Subcutaneous abdominal adipose tissue (tissue), 5 donors: ENCODE measurements at regions not wholly inside any gene's neighbourhood (a gene's known extent, or its start where the extent isn't known, plus 50 kb on each side); places are given as distances from the start of the nearest gene placed in this dataset.

ENCODE experiments used
- H3K27ac ChIP-seq: one replicate; pipeline ENCODE4 v1.7.0; 2013; ENCODE audit warnings: low read depth, mild to moderate bottlenecking, inconsistent platforms, low read length, moderate library complexity
- H3K27me3 ChIP-seq, 5 donors: one replicate each; pipeline ENCODE4 v1.7.0; 2013; ENCODE audit warnings: low read length in 5 of 5, inconsistent platforms in 1 of 5; ENCODE audit not compliant: control insufficient read depth in 5 of 5, insufficient read depth in 4 of 5
- H3K36me3 ChIP-seq, 5 donors: one replicate each; pipeline ENCODE4 v1.7.0; 2013; ENCODE audit warnings: low read length in 5 of 5; ENCODE audit not compliant: control insufficient read depth in 5 of 5, insufficient read depth in 5 of 5
- H3K4me1 ChIP-seq, 5 donors: one replicate each; pipeline ENCODE4 v1.7.0; 2013; ENCODE audit warnings: low read length in 5 of 5, mild to moderate bottlenecking in 3 of 5, moderate library complexity in 1 of 5; ENCODE audit not compliant: control insufficient read depth in 5 of 5, insufficient read depth in 5 of 5
- H3K4me3 ChIP-seq, 5 donors: one replicate each; pipeline ENCODE4 v1.7.0; 2013; ENCODE audit warnings: low read length in 5 of 5, low read depth in 1 of 5
- H3K9ac ChIP-seq, 5 donors: one replicate each; pipeline ENCODE4 v1.7.0; 2013; ENCODE audit warnings: low read length in 5 of 5, mild to moderate bottlenecking in 4 of 5, moderate library complexity in 3 of 5
- H3K9me3 ChIP-seq, 5 donors: one replicate each; pipeline ENCODE4 v1.7.0; 2013; ENCODE audit warnings: low read length in 5 of 5; ENCODE audit not compliant: control insufficient read depth in 5 of 5
- donor health status: healthy.
- donor health status: healthy.
- donor health status: healthy.
- donor health status: healthy.
- donor health status: healthy.

DNA sequence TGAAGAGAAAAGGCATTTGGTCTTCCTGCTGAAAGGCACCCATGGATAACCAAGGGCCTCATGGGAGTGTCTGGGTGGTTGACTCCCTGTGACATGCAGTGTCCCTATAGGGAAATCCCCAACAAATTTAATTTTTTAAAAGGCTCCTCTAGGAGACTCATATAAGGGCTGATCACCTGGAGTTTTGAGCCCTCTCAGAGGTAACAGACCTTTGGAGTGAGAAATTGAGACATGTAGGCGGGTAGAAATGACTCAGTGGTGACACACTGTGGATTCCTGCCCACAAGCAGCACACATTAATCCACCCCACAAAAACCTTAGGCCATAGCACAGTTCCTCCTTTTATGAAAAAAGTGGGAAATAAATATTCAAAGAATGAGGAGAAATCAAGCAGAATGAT lies 557.0 kb upstream of the CNTNAP5 start:
- H3K27ac ChIP-seq = no peak overlapping the region
- H3K36me3 ChIP-seq = no peaks in the 10 kb centered on the region
- H3K27me3 ChIP-seq = no peaks in the 10 kb centered on the region
- H3K9ac ChIP-seq = no peak overlapping the region
- no peaks in the 10 kb centered on the region for H3K9me3 ChIP-seq
- no peaks in the 10 kb centered on the region for H3K4me1 ChIP-seq
- H3K4me3 ChIP-seq = no peak overlapping the region

DNA sequence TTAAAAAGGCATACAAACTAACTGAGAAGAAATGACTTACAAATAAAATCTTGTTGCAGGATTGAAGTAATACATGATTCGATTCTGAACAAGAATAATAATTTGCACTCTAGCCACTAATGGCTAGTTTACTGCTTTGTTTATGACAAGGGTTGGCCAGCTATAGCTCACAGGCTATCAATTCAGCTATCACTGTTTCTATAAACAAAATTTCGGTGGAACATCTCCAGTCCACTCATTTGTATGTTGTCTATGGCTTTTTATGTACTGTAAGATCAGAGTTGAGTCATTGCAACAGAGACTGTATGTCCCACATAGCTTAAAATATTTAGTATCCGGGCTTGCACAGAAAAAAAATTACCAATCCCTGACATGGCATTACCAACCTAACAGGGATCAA lies 543.7 kb upstream of the CNTNAP5 start:
- Histone ChIP-seq H3K4me3 (no peak overlapping the region), H3K9ac (no peak overlapping the region), H3K27me3 (no peaks in the 10 kb centered on the region), H3K4me1 (no peaks in the 10 kb centered on the region), H3K9me3 (no peaks in the 10 kb centered on the region), H3K36me3 (no peaks in the 10 kb centered on the region), H3K27ac (no peak overlapping the region)

DNA sequence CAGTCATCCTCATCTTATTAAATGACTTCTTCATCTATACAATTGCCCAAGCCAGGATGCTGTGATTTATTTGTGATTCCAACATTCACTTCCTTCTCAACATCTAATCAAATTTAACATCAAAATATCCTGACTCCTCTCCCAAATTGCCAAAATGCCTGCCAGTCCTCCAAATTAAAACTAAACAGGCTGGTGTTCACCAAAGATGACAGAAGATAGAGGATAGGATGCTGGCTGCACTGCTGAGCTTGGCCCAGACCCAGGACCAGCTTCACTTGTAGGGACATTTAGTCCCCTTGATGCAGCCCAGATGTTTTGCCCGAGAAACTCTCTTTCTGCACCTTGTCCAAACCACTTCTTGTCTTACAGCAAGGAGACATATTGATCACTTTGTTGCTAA lies 540.0 kb upstream of the CNTNAP5 start:
- no peaks in the 10 kb centered on the region for H3K4me1 ChIP-seq
- H3K4me3 ChIP-seq = no peak overlapping the region
- no peaks in the 10 kb centered on the region for H3K9me3 ChIP-seq
- H3K9ac ChIP-seq = no peak overlapping the region
- no peaks in the 10 kb centered on the region for H3K27me3 ChIP-seq
- no peak overlapping the region for H3K27ac ChIP-seq
- no peaks in the 10 kb centered on the region for H3K36me3 ChIP-seq

DNA sequence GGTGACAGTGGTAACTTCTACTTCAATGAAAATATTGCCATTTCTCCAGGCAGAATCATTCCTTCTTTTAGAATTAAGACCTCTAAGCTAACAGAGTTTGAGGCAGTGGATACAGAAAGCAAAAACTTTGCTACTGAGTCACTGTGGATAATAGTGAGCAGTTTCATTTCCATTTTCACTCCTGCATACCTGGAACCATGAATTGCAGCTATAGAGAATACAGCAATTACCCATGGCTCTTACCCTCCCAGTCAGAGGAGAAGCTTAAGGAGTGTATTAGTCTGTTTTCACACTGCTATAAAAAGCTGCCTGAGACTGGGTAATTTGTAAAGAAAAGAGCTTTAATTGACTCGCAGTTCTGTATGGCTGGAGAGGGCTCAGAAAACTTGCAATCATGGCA lies 531.4 kb upstream of the CNTNAP5 start:
- H3K4me3 ChIP-seq = no peak overlapping the region
- H3K4me1 ChIP-seq = no peaks in the 10 kb centered on the region
- no peak overlapping the region for H3K9ac ChIP-seq
- H3K27me3 ChIP-seq = no peaks in the 10 kb centered on the region
- H3K36me3 ChIP-seq = no peaks in the 10 kb centered on the region
- H3K27ac ChIP-seq = no peak overlapping the region
- no peaks in the 10 kb centered on the region for H3K9me3 ChIP-seq

DNA sequence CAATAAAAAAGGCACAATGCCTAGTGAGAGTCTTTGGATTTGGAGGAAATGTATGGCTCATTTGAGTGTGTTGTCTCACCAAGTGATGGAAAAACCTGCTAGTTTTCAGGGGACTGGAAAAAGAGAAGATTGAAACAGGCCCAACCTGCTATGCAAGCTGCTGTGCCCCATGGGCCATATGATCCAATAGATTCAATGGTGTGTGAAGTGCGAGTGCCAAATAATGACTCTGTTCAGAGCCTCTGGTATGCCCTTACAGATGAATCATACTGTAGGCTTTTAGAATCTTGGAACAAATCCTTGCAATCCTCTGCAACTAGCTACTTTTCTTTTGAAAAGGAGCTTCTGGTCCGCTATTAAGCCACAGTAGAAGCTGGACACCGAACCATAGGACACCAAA lies 529.8 kb upstream of the CNTNAP5 start:
- Histone ChIP-seq H3K9me3 (no peaks in the 10 kb centered on the region), H3K36me3 (no peaks in the 10 kb centered on the region), H3K27ac (no peak overlapping the region), H3K4me3 (no peak overlapping the region), H3K9ac (no peak overlapping the region), H3K4me1 (no peaks in the 10 kb centered on the region), H3K27me3 (no peaks in the 10 kb centered on the region)

DNA sequence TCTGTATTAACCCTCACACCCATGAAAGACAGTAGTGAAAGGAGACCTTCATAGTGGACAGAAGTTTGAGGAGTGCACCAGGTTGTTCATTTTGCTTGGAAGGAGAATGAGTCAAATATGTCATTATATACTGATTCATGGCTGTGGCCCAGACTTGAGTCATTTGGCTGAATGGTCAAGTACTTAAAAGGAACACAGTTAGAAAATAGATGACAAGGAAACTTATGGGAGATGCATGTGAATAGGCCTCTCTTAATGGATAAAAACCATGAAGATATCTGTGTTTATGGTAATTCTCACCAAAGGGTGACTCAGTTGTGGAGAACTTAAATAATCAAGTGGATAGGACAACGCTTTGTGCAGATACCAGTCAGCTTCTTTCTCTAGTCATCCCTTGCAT lies 524.7 kb upstream of the CNTNAP5 start:
- H3K9me3 ChIP-seq = no peaks in the 10 kb centered on the region
- no peaks in the 10 kb centered on the region for H3K36me3 ChIP-seq
- H3K4me1 ChIP-seq = no peaks in the 10 kb centered on the region
- no peak overlapping the region for H3K27ac ChIP-seq
- no peaks in the 10 kb centered on the region for H3K27me3 ChIP-seq
- H3K9ac ChIP-seq = no peak overlapping the region
- H3K4me3 ChIP-seq = no peak overlapping the region

DNA sequence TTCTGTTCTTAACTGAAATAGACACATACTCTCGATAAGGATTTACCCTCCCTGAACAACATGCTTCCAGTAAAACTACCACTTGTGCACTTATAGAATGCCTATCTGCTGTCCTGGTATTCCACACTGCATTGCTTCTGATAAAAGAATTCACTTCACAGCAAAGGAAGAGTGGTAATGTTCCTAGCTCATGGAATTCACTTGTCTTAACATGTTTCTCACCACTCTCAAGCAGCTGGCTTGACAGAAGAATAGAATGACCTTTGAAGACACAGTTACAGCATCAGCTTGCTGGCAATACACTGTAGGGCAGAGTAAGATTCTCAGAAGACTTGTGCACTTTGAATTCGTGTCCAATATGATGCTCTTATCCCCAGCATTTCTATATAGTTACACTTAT lies 524.1 kb upstream of the CNTNAP5 start:
- no peaks in the 10 kb centered on the region for H3K9me3 ChIP-seq
- no peak overlapping the region for H3K9ac ChIP-seq
- H3K27ac ChIP-seq = no peak overlapping the region
- H3K27me3 ChIP-seq = no peaks in the 10 kb centered on the region
- H3K4me3 ChIP-seq = no peak overlapping the region
- H3K36me3 ChIP-seq = no peaks in the 10 kb centered on the region
- H3K4me1 ChIP-seq = no peaks in the 10 kb centered on the region

DNA sequence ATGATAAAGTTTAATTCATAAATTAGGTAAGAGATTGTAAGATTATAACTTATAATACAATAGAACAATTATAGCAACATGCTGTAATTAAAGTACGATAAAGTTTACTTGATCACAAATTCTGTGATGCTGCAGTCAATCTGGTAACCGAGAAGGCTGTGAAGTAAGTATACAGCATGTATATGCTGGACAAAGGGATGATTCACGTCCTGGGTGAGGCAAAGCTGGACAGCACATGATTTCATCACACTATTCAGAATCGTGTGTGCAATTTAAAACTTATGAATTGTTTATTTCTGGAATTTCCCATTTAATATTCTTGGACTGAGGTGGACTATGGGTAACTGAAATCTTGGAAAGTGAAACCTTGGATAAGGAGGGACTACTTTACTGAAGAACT lies 522.2 kb upstream of the CNTNAP5 start:
- Histone ChIP-seq H3K9me3 (no peaks in the 10 kb centered on the region), H3K36me3 (no peaks in the 10 kb centered on the region), H3K4me3 (no peak overlapping the region)

DNA sequence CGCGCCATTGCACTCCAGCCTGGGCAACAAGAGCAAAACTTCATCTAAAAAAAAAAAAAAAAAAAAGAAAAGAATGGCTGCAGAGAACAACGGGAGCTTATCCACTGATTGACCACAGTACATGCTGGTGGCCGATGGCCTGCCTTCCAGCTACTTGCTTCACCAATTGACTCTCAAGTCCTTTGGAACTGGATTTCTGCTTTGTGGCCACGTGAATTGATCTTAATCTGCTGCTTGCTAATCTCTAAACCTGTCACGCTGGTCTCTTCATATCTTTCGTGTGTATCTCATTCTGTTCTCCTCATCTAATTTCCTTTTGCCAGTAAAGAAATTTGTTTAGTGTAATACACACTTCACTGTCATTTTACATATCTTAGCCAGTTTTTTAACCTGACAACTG lies 512.5 kb upstream of the CNTNAP5 start:
- H3K27ac ChIP-seq = no peak overlapping the region
- H3K9me3 ChIP-seq = no peaks in the 10 kb centered on the region
- H3K27me3 ChIP-seq = no peaks in the 10 kb centered on the region
- H3K4me3 ChIP-seq = no peak overlapping the region
- no peak overlapping the region for H3K9ac ChIP-seq
- no peaks in the 10 kb centered on the region for H3K4me1 ChIP-seq
- H3K36me3 ChIP-seq = no peaks in the 10 kb centered on the region

More for the DNA sequence above, 522.2 kb upstream of the CNTNAP5 start:
- Histone ChIP-seq H3K27me3 (no peaks in the 10 kb centered on the region), H3K9ac (no peak overlapping the region), H3K27ac (no peak overlapping the region), H3K4me1 (no peaks in the 10 kb centered on the region)

DNA sequence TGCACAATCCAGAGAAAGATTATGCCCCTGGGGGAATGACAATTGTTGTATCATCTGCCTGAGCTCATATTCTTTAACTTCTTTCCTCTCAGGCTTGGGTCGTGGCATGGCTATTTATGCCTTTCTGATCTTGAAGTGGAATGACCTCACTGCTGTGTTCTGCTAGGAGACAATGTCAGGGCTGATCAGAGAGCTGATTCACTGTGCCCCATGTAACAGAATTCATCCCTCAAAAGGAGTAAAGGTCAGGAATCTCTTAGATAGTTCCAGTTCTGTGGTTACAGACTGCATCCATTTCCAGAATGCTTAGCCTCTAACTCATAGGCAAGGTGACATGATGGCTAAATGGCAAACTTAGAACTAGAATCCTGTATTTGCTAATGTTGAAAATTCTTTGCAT lies 511.7 kb upstream of the CNTNAP5 start:
- no peaks in the 10 kb centered on the region for H3K36me3 ChIP-seq
- H3K27ac ChIP-seq = no peak overlapping the region
- no peak overlapping the region for H3K4me3 ChIP-seq
- H3K27me3 ChIP-seq = no peaks in the 10 kb centered on the region
- H3K9me3 ChIP-seq = no peaks in the 10 kb centered on the region
- no peak overlapping the region for H3K9ac ChIP-seq
- H3K4me1 ChIP-seq = no peaks in the 10 kb centered on the region

DNA sequence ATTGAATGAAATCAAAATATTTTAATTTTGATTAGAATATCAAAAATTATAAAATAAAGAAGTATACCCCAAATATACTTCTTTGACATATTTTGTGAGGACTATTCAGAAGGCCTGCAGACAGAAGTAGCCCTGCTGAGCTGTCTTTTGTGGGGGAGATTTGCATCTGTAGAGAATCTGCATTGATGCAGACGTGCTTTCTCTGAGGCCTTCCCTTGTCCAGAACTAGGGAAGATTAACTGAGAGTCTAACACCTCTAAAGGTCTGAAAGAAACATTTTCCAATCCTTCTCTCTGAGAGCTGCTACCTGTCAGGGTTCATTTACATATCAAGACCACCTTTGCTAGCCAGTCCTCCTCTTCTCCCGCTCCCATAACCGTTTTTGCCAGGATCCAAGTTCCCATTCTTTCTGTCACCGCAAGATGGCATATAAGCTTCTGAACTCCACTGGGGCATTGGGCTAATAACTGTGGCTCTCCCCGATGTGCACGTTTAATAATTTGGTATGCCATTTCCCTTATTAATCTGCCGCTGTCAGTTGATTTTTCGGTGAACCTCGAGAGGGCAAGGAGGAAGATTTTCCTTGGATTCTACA lies 510.4 kb upstream of the CNTNAP5 start:
- Histone ChIP-seq H3K4me1 (no peaks in the 10 kb centered on the region), H3K27me3 (no peaks in the 10 kb centered on the region), H3K4me3 (no peak overlapping the region), H3K36me3 (no peaks in the 10 kb centered on the region), H3K27ac (no peak overlapping the region), H3K9me3 (no peaks in the 10 kb centered on the region), H3K9ac (no peak overlapping the region)
